HG03060 (cell line): ENCODE measurements at regions not wholly inside any gene's neighbourhood (a gene's known extent, or its start where the extent isn't known, plus 50 kb on each side); places are given as distances from the start of the nearest gene placed in this dataset.

ENCODE experiments used
- ATAC-seq: cut with Tn5 transposase; IDR thresholded peaks from one replicate; pipeline ENCODE4 v1.9.1; 2021; ENCODE audit warnings: low read depth, moderate number of reproducible peaks; ENCODE audit not compliant: unreplicated experiment

DNA sequence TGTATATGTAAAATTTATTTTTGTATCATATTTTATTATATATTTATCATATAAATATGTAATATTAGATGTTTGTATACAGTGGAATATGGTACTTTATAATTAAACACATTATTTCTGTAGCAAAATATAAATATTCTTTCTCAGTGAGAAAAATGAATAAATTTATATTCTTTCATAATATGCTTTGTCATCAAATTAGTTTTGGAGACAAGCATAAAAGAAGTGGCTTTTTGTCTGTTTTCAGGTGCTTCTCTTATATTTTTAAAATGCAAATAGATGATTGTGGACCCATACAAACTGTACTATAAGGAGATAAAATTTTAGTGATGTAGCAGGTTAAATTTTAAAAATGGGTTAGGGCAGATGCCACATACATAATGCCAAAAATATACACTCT, 222.4 kb upstream of the CNTN5 start:
- ATAC-seq: no peak

DNA sequence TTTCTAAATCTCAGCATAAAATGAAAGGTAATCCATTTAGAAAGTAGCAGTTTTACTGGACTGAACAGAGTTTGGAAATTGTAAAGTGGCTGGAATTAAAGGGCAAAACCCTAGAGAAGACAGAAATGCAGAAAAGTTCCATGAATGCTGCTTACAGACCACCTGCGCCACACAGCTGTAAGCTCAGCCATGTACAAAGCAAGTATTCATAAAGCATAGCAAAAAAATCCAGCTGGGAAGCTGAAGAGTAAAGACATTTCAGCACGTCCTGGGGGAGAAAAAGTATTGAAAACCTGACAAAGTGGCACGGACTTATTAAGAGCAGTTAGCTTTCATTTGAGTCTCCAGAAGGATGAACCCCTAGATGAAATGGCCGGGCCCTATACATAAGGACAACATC, 220.1 kb upstream of the CNTN5 start:
- ATAC-seq: no peak

DNA sequence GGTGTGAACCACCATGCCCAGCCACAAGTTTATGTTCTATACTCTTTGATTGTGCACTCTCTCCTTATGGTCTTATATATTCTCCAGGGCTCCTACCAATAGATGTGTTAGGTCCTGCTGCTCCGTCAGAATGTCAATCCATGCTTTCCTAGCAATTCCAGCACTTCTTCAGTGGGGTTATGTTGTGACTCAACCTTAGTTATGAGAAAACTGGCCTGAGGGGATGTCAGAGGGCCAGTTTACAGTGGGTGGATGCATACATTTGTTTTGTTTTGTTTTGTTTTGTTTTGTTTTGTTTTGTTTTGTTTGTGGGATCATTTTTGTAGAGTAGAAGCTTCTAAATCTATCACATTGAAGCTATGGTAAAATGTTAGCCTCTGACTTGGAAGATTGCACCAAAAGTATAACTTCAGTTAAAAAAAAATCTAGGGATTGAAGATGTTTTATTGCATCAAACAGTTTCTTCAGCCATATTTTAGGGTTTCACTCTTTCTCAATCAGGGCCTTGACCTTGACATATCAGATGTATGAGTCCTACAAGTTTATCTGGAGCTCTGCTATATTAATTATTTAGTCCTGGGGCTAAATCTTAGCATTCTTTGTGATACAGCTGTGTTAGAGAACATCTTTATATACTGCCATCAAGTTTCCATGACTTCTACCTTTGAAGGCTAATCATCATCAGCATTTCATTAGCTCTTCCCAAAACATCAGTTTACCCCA, 191.6 kb upstream of the CNTN5 start:
- no peak for ATAC-seq

DNA sequence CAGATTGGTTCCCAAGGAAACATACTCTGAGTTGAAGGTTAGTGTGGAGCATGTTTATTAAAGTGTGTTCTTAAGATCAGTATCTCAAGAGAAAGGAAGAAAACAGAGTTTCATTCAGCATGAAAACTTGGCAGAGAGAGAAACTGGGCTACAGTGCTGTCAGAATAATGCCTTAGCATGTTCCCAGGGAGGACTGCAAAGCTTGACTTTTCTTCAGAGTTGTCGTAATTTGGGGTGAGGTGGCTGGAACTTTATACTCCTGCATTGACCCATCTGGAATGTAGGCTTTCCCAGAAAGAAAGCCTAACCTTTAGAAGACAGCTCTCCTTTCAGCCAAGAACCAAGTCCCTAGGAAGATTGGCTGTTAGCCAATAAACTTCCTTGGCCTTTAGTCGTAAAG, 190.8 kb upstream of the CNTN5 start:
- ATAC-seq: no peak

DNA sequence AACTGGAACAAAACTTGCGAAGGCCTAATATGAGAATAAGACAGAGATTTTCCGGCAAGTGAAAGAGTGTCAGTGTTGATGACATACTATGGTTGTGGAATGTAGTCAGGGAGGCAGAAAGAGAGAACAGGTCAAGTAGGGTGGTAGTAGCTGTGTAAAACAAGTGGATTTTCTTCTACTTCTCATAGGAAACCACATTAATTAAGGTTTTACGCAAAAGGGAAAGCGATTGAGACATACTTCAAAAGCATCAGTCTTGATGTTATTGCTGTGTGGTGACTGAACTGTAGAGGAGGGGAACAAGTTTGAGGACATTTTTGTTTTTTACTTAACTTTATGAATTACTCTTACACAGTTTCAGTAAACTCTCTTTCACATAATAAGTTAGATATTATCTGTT, 186.0 kb upstream of the CNTN5 start:
- ATAC-seq: no peak

DNA sequence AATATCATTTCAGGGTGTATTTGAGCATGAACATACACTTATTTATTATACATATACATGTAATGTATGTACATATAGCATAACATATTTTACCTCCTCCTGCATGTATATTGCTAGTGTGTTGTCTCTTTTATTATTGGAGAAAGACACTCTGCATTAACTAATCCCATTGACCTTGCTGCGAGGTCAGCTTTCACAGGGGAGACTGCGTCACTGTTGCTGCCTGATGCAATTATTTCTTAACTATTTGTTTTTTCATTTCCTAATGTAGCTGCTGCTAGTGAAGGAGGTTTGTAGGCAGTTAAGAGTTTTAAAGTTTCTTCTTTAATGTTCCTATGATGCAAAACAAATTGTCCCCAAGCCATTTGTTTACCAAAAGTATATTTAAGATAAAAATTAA, 185.4 kb upstream of the CNTN5 start:
- ATAC-seq: no peak

DNA sequence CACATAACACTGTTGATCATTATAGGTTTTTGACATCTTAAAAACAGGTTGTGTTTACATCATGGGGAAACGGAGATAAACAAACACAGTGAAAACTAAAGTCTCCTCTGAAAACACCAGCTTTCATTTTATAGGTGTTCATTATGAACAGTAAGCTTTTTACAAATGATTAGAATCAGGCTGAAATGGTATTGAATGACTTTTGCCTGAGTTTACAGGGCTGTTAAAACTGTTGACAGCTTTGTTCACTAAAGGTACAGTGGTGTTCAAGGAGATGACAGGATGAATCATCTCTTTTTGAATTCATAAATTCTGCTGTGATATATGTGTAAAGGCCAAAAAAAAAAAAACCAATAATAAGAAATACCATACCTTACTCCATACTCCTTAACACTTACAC, 184.6 kb upstream of the CNTN5 start:
- no peak for ATAC-seq

DNA sequence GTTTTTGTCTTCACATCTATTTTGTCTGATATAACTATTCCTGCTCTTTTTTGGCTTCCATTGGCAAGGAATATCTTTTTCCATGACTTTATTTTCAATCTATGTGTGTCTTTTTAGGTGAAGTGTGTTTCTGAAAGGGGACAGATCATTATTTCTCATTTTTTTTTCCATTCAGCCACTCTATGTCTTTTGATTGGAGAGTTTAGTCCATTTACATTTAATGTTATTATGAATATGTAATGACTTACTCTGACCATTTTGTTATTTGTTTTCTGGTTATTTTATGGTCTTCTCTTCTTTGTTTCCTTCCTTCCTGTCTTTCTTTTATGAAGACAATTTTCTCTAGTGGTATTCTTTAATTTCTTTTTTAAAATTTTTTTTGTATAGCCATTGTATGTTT, 178.6 kb upstream of the CNTN5 start:
- ATAC-seq: no peak

DNA sequence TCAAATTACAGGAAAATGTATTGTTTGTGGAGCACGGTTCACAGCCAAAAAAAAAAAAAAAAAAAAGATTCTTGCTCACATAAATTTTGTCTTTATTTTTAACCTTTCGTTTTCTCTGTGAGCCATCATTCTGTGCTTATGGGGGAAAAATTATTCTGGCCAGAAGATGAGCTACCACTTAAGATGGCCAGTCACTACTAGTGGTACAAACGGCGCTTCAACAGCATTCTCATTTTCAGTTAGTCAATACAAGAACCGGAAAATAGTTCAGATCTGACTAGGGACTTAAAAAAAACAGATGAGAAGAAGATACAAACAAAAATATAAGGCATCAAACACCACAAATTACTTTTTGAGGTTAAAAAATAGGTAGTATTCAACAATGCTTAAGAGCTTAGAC, 158.6 kb upstream of the CNTN5 start:
- no peak for ATAC-seq

DNA sequence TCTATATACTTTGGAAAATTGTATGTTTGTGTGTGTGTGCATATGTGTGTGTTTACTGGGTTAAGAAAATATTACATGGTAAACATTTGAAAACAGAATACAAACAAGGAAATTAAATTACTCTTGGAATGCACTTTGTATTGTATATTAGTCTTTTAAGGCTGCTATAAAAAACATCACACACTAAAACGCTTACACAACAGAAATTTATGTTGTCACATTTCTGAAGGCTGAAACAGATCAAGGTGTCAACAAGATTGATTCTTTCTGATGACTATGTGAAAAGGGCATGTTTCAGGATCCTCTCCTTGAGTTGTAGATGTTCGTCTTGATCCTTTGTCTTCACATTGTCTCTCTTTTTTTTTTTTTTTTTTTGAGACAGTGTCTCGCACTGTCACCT, 149.1 kb upstream of the CNTN5 start:
- ATAC-seq: no peak

DNA sequence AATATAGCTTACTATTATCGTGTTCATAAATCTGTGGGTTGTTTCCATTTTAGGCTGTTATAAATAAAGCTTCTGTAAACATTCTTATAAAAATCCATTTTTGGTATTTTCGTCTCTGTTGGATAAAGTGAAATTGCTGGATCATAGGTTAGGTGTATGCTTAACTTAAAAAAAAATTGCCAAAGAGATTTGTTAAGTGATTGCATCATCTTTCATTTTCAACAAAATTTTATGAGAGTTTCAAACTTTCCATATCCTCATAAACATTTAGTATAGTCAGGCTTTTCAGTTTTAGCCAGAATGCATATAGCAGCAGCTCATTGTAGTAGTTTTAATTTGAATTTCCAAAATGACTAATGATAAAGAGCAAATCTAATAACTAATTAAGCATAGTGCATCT, 146.7 kb upstream of the CNTN5 start:
- ATAC-seq: no peak

DNA sequence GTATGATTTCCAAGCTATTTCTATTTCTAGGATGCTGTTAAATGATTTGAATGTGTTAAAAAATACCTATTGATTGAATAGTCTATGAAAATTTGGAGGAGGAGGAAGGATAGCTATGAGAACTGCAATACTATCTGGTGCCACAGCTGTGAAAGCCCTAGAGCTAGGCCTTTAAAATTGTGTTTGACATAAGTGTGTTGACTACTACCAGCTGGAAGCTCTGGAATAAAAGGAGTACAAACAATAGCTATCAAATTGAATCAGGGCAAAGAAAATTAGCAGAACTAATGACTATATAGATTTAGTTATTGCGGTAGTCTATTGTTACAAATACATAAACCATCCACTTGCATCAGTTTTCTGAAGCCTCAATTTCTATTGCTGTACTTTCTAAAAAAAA, 124.8 kb upstream of the CNTN5 start:
- ATAC-seq: no peak

DNA sequence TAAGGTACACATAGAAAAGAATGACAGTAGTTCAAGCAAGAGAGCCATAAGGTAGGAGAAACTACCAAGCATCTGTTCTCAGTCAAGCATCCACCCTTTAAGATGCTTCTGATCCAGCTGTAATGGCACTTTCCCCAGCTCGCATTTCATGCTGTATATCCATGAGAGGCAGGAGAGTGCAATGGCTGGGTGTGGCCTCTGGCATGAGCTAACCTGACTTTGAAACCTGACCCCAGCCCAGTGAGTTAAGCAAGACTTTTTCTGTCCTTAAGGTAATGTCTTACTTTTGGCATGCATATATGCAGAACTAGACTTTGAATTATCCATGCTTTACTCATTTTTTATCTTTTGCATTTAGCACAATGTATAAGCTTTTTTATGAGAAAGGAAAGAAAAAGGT, 79.8 kb upstream of the CNTN5 start:
- no peak for ATAC-seq

DNA sequence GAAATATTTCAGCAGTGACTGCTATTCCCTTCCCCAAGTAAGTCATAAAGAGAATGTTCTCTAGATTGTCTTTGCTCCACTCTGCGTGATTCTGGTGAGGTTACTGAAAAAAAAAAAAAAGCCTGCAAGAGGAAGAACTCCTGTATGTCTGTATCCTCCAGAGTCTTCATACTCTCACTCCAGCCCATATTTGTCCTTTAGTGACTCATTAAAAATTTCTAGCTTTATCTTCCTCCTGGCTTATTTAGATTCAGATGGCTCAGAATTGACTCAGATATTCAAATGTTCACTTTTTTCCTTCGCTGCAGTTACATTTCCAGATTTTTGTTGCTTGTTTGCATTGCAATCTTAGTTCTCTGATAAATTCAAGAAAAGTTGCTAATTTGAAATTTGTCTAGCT, 76.3 kb upstream of the CNTN5 start:
- no peak for ATAC-seq

DNA sequence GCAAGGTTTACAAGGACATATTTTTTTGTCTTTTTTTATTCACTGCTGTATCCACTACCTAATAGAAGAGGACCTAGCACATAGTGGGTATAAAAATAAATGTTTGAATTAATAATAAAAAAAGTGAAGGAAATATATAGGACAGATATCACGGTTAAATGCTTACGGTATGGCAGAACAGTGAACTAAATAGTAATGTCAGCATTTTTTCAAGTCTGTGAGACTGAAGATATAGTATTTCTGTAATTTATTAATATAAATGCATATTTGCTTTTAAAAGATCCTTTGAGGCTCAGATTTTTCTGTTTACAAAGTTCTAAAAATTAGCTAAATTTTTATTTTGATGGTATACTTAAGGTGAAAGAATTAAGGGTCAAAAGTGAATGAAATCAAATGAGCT, 68.6 kb upstream of the CNTN5 start:
- no peak for ATAC-seq

DNA sequence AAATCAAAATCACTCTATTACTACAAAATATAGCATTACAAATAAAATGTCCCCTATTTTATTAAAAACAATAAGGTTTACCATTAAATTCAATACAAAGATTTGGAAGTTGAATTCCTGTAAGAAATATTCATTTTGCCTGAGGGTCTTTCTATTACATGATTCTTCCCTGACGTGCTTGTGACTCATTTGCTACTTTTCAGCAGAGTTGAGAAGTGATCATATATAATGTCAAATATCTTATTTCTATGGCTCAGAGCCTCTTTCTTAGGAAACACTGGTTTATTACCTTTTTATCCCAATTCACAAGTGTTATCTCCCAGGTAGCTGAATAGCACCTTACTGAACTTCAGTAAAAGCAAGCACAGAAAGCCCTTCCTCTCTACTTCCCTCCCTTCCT, 65.2 kb upstream of the CNTN5 start:
- no peak for ATAC-seq

DNA sequence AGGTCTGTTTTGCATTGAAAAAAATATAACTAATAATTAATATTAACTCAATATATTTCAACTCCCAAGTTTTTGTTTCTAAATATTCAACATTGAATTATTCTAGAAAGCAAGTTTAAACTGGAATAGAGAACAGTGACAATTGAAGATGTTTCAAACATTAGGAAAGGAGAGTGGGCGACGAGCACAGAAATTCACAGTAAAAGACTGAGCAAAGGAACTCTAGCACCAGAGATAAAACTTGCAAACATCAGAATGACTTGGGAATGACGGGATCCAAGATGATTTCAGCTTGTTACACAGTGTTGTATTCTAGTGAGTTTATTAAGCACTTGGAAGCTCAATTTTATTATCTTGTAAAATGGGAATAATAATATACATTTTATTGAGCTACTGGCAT, 56.6 kb upstream of the CNTN5 start:
- ATAC-seq: no peak

DNA sequence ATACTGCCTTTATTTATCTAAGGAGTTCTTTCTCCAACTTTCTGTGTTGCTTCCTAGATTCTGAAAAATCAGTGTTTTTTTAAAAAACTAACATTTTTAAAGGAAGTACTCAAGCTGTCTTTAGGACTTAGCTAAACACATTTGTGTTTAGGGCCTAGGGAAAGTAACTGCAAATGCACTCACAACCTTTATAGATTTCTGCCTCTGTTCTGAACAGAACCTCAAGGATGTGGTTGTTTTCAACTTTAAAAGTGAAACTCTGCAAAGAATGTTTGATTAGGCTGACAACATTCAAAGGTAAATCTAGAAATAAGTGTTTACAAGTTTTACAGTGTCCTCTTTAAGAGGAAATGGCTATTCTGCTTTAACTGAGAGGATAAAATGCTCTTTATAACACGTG, 55.4 kb upstream of the CNTN5 start:
- ATAC-seq: no peak

DNA sequence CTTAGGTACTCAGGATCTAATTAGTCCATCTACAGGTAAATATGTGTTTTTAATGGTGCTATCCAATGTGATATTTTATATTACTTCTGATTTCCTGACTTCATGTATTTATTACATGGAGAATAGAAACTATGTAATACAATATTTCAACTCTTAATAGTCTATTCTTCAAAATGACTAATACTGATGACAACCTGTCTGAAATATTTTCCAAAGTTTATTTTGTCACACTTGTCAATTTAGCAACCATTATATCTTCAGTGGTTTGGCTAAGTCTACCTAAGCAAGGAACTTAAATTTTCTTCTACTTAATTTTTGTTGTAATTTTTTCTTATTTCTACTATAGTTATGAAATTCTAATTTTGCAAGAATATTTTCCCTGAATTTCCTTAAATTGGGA, 55.0 kb upstream of the CNTN5 start:
- ATAC-seq: no peak

DNA sequence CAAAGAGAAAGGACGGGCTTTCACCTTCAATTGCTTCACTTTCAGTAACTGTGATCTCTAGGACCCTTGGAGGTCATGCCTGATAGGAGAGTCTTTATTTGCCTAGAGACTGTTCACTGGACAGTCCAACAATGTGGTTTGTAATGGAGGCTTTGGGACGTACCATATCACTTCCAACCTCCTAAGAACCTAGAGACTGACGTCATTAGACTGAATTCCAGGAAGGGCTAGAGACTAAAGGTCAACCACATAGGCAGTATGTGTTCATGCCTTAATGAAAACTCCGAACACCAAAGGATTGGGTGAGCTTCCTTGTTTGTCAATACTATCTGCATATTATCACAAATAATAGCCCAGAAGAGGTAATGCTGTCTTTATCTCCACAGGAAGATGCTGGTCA, 53.7 kb upstream of the CNTN5 start:
- no peak for ATAC-seq
